ENCODE measurements at regions not wholly inside any gene's neighbourhood (a gene's known extent, or its start where the extent isn't known, plus 50 kb on each side); places are given as distances from the start of the nearest gene placed in this dataset.

GRCh38 chr2:59180621-59181020 lies 939.5 kb upstream of the FANCL start:
- DNase-seq (ENCODE audit: insufficient read length, low spot score) (no peak), FAIRE-seq (no peak)
- no peak for TF ChIP-seq CTCF (IDR thresholded peaks at IDR 0.05; ENCODE audit: insufficient read depth, missing control alignments)

GRCh38 chr2:59180111-59180510 lies 939.0 kb upstream of the FANCL start:
- FAIRE-seq (no peak), DNase-seq (ENCODE audit: insufficient read length, low spot score) (no peak)

GRCh38 chr2:59177748-59178147 lies 936.6 kb upstream of the FANCL start:
- DNase-seq (ENCODE audit: insufficient read length, low spot score) (no peak), FAIRE-seq (no peak)
- TF ChIP-seq CTCF (IDR thresholded peaks at IDR 0.05; ENCODE audit: insufficient read depth, missing control alignments): no peak

More at GRCh38 chr2:59180111-59180510, 939.0 kb upstream of the FANCL start:
- TF ChIP-seq CTCF (IDR thresholded peaks at IDR 0.05; ENCODE audit: insufficient read depth, missing control alignments): no peak

- FAIRE-seq (no peak), DNase-seq (ENCODE audit: insufficient read length, low spot score) (no peak)
- TF ChIP-seq CTCF (IDR thresholded peaks at IDR 0.05; ENCODE audit: insufficient read depth, missing control alignments): no peak
Measured at GRCh38 chr2:59176737-59177136, 935.6 kb upstream of the FANCL start.

GRCh38 chr2:59174536-59175243 lies 933.6 kb upstream of the FANCL start:
- TF ChIP-seq CTCF (IDR thresholded peaks at IDR 0.05; ENCODE audit: insufficient read depth, missing control alignments): no peak
- DNase-seq (ENCODE audit: insufficient read length, low spot score) (no peak), FAIRE-seq (no peak)

- DNase-seq (ENCODE audit: insufficient read length, low spot score) (no peak), FAIRE-seq (no peak)
- TF ChIP-seq CTCF (IDR thresholded peaks at IDR 0.05; ENCODE audit: insufficient read depth, missing control alignments): no peak
Measured at GRCh38 chr2:59173325-59173724, 932.2 kb upstream of the FANCL start.

GRCh38 chr2:59171019-59171418 lies 929.9 kb upstream of the FANCL start:
- TF ChIP-seq CTCF (IDR thresholded peaks at IDR 0.05; ENCODE audit: insufficient read depth, missing control alignments): no peak
- no peak for DNase-seq (ENCODE audit: insufficient read length, low spot score)
- no peak for FAIRE-seq
